ENCODE measurements at regions not wholly inside any gene's neighbourhood (a gene's known extent, or its start where the extent isn't known, plus 50 kb on each side); places are given as distances from the start of the nearest gene placed in this dataset.

- no peak for DNase-seq (ENCODE audit: extremely low spot score in 2 of 2)
- H3K4me3 ChIP-seq: no peak overlapping the region
- TF ChIP-seq POLR2AphosphoS5 (IDR thresholded peaks at IDR 0.05; ENCODE audit: insufficient read depth in 1 of 2, low read depth in 1 of 2): no peak
- no peak for TF ChIP-seq CTCF (IDR thresholded peaks at IDR 0.05)
- TF ChIP-seq POLR2A (IDR thresholded peaks at IDR 0.05): no peak
- no peak overlapping the region for H3K27ac ChIP-seq
- H3K4me1 ChIP-seq: no peaks in the 10 kb centered on the region
- intact Hi-C loops (cut with DNase I): no loop called here
- H3K9me3 ChIP-seq: no peaks in the 10 kb centered on the region
- H3K27me3 ChIP-seq: no peaks in the 10 kb centered on the region
- no peaks in the 10 kb centered on the region for H3K36me3 ChIP-seq
Observed at GRCh38 chr4:136841526-136841925, 690.8 kb downstream of the PCDH18 start.

DNA sequence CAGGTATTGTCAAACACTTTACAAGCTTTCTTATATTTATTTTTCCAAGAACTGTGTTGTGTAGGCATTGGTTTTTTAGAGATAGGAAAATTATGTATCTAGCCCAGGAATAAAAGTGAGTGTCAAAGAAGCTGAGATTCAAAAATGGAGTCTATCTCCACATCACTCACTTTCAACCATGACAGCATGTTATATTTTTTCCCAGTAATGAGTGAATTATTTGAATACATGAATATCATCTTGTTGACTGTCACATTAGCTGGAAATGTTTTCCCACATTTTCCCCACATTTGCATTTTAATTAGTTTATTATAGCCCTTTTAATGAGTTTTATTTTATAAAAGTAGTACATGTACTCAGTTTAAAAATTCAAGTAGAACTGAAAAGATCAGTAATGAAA is 693.7 kb downstream of the PCDH18 start:
- intact Hi-C loops (cut with DNase I): no loop called here
- Histone ChIP-seq H3K4me1 (no peaks in the 10 kb centered on the region), H3K36me3 (no peaks in the 10 kb centered on the region), H3K27me3 (no peaks in the 10 kb centered on the region), H3K4me3 (no peak overlapping the region), H3K9me3 (no peaks in the 10 kb centered on the region), H3K27ac (no peak overlapping the region)
- TF ChIP-seq POLR2AphosphoS5 (IDR thresholded peaks at IDR 0.05; ENCODE audit: insufficient read depth in 1 of 2, low read depth in 1 of 2) (no peak), POLR2A (IDR thresholded peaks at IDR 0.05) (no peak), CTCF (IDR thresholded peaks at IDR 0.05) (no peak)
- DNase-seq (ENCODE audit: extremely low spot score in 2 of 2): no peak

GRCh38 chr4:136831553-136831952 is 700.7 kb downstream of the PCDH18 start:
- intact Hi-C loops (cut with DNase I): no loop called here

GRCh38 chr4:136829280-136829679 is 703.0 kb downstream of the PCDH18 start:
- H3K36me3 ChIP-seq: no peaks in the 10 kb centered on the region
- H3K4me1 ChIP-seq: no peaks in the 10 kb centered on the region
- H3K4me3 ChIP-seq: no peak overlapping the region
- TF ChIP-seq POLR2AphosphoS5 (IDR thresholded peaks at IDR 0.05; ENCODE audit: insufficient read depth in 1 of 2, low read depth in 1 of 2) (no peak), CTCF (IDR thresholded peaks at IDR 0.05) (no peak), POLR2A (IDR thresholded peaks at IDR 0.05) (no peak)
- no peaks in the 10 kb centered on the region for H3K27me3 ChIP-seq
- DNase-seq (ENCODE audit: extremely low spot score in 2 of 2): no peak
- H3K9me3 ChIP-seq: no peaks in the 10 kb centered on the region
- intact Hi-C loops (cut with DNase I): no loop called here
- H3K27ac ChIP-seq: no peak overlapping the region

More at GRCh38 chr4:136831553-136831952, 700.7 kb downstream of the PCDH18 start:
- no peak overlapping the region for H3K27ac ChIP-seq
- H3K4me1 ChIP-seq: no peaks in the 10 kb centered on the region
- no peaks in the 10 kb centered on the region for H3K9me3 ChIP-seq
- TF ChIP-seq CTCF (IDR thresholded peaks at IDR 0.05): no peak
- no peak for TF ChIP-seq POLR2A (IDR thresholded peaks at IDR 0.05)
- TF ChIP-seq POLR2AphosphoS5 (IDR thresholded peaks at IDR 0.05; ENCODE audit: insufficient read depth in 1 of 2, low read depth in 1 of 2): no peak
- no peaks in the 10 kb centered on the region for H3K27me3 ChIP-seq
- DNase-seq (ENCODE audit: extremely low spot score in 2 of 2): no peak
- H3K36me3 ChIP-seq: no peaks in the 10 kb centered on the region
- H3K4me3 ChIP-seq: no peak overlapping the region

DNA sequence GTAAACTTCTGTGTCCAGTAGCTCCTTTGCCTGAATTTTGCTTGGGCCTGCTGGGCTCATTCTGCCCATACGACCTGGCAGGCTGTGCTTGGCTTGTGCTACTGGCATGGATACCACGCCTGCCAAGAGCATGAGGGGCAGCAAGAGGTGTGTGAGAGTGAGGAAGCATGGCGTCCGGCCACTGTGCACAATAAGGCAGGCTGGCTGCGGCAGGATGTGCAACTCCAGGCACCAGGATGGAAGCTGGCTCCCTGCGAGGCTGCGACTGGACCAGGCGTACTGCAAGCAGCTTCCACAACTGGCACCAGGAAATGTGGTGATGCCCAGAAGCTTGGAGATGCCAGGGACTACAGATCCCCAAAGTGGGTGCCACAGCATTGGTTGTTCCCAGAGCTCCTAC is 709.3 kb downstream of the PCDH18 start:
- Histone ChIP-seq H3K27me3 (no peaks in the 10 kb centered on the region), H3K36me3 (no peaks in the 10 kb centered on the region)
- intact Hi-C loops (cut with DNase I): no loop called here

More for the DNA sequence above, 709.3 kb downstream of the PCDH18 start:
- no peak overlapping the region for H3K27ac ChIP-seq
- TF ChIP-seq CTCF (IDR thresholded peaks at IDR 0.05): no peak
- no peak for TF ChIP-seq POLR2AphosphoS5 (IDR thresholded peaks at IDR 0.05; ENCODE audit: insufficient read depth in 1 of 2, low read depth in 1 of 2)
- H3K4me1 ChIP-seq: no peaks in the 10 kb centered on the region
- peak in 1 of 2 donors; percentile 82 for DNase-seq (ENCODE audit: extremely low spot score in 2 of 2)
- H3K9me3 ChIP-seq: no peaks in the 10 kb centered on the region
- no peak overlapping the region for H3K4me3 ChIP-seq

Measured in vagina (tissue), 2 donors.